SIG-M5 treated with dmso at 0.1 percent for 504 hours (cell line): ENCODE measurements at regions not wholly inside any gene's neighbourhood (a gene's known extent, or its start where the extent isn't known, plus 50 kb on each side); places are given as distances from the start of the nearest gene placed in this dataset.
A peak's percentile ranks its signal among the peaks of the same experiment; 100 is the strongest.
"Not testable (repeated sequence)": the region's sequence is repeated elsewhere in the genome, so short reads cannot be mapped to it uniquely, and the experiment has no call there.

Experiments used
- DNase-seq: peaks from one replicate; lab custom pipeline; 2025; ENCODE audit not compliant: unreplicated experiment; lab: John Stamatoyannopoulos, UW

- DNase-seq: no peak
Observed at GRCh38 chr3:5035113-5035512, 55.9 kb downstream of the BHLHE40 start.

- DNase-seq: no peak
Observed at GRCh38 chr3:5035692-5036391, 56.6 kb downstream of the BHLHE40 start.

- no peak for DNase-seq
Observed at GRCh38 chr3:5036392-5036766, 57.1 kb downstream of the BHLHE40 start.

DNA sequence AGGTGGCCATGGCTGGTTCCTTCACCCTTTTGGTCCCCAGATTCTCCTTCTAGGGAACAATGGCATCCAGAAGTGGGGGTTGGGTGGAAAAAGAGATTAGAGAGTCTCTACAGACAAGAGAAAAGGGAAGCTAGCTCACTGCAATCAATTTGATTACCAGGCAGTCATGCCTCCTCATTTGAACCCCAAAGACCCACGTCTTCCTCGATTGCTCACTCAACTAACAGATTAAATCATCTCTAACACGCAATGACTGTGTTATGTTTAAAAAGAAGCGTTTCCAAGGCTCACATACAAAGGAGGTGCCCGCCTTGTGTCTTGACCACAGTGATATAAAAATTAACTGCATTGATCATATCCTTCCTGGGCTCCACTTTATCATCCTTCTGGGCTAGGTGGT lies 57.6 kb downstream of the BHLHE40 start:
- no peak for DNase-seq

GRCh38 chr3:5039585-5039984 lies 60.3 kb downstream of the BHLHE40 start:
- DNase-seq: no peak

GRCh38 chr3:5041315-5041714 lies 62.1 kb downstream of the BHLHE40 start:
- DNase-seq: no peak

GRCh38 chr3:5045961-5046360 lies 66.7 kb downstream of the BHLHE40 start:
- no peak for DNase-seq

DNA sequence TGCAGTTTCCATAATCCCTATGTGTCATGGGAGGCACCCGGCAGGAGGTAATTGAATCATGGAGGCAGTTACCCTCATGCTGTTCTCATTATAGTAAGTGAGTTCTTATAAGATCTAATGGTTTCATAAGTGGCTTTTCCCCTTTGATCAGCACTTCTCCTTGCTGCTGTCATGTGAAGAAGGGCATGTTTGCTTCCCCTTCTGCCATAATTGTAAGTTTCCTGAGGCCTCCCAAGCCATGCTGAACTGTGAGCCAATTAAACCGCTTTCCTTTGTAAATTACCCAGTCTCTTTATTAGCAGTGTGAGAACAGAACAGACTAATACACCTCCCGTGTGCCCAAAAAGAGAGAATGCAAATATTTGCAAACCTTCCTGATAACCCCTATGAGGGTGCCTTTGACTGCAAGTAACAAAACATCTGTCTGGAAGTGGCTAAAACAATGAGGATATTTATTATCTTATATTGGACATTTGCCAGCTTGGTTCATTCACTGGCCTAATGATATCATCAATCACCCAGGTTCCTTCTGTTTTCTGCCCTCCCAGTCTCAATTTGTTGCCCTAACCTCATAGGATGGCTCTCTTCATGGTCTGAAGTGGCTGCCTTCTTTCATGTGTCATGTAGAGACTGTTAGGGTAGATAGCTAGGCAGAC lies 68.7 kb downstream of the BHLHE40 start:
- DNase-seq: no peak

DNA sequence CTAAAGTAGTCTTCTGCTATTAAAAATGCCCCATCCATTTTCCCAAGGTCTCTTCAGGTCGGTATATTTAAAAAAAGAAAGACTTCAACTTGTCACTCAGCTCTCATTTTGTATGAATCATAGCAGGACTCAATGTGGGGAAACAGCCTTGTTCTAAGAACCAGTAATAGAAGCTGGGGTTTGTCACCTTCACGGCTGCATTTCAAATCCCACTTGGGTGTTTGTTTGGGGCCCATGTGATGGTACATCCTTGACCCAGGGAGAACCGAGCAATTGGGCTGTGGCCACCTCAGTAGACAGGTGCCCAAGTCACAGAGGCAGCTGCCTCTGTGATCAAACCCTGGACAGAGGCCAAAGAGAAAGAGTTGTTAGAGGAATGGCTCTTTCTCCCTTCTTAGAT lies 70.3 kb upstream of the ARL8B start:
- no peak for DNase-seq

DNA sequence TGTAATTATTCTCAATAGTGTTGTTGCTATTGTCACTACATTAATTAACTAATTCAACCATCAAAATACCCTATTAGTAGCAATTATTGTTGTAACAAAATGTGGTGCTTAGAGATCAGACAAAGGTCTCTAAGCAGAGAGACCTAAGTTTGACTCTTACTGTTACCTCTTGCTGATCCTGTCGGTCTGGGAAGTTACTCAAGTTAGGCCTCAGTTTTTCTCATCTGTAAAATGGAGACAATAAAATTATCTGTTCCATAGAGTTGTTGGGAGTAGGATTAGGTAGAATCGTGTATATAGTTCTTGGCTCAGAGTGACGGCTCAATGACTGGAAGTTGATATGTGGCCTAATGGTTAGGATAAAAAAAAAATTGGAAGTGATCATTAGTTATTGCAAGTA lies 69.8 kb upstream of the ARL8B start:
- DNase-seq: no peak

GRCh38 chr3:5053021-5053831 lies 68.9 kb upstream of the ARL8B start:
- DNase-seq: no peak

- peak; percentile 46 for DNase-seq
Observed at GRCh38 chr3:5054098-5054497, 68.0 kb upstream of the ARL8B start.

GRCh38 chr3:5054579-5054978 lies 67.5 kb upstream of the ARL8B start:
- DNase-seq: not testable (repeated sequence)

GRCh38 chr3:5055357-5056110 lies 66.6 kb upstream of the ARL8B start:
- DNase-seq: peak; percentile 57

- no peak for DNase-seq
Observed at GRCh38 chr3:5056111-5056391, 66.0 kb upstream of the ARL8B start.

GRCh38 chr3:5057272-5057671 lies 64.8 kb upstream of the ARL8B start:
- DNase-seq: peak; percentile 39

DNA sequence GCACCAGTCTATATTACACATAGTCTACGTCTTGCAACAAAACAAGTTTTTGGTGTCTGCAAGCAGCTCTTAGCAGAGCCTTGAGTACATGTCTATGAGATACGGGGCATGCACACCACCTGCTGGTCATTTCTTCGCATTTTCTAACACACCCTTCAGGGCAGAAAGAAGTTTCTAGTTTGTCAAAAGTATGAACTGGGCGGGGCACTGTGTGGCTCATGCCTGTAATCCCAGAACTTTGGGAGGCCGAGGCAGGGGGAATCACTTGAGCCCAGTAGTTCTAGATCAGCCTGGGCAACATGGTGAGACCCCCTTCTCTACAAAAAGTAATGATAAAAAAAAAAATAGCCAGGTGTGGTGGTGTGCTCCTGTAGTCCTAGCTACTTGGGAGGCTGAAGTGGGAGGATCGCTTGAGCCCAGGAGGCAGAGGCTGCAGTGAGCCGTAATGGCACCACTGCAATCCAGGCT lies 64.2 kb upstream of the ARL8B start:
- peak; percentile 91 for DNase-seq

DNA sequence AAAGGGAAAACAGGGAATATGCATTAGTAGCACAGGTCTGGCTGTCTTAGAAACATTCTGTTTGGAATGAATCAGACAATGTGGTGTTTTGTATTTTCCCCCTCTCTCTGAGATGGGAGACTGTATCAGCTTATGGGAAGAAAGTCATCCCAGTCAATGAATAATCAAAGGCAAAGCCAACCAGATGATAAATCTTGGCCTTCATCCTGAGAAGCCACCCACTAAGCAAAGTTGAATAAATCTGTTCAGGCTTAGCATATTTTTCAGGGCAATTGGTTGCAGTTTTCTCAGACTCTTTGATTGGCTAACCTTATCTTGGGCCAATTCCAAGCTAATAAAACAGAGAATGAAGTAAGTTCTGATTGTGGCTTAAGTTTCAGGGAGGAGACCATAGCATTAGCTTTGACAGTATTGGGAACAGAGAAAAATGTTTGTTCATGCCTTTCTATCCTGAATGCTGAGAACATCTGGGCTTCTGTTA lies 63.6 kb upstream of the ARL8B start:
- no peak for DNase-seq

DNA sequence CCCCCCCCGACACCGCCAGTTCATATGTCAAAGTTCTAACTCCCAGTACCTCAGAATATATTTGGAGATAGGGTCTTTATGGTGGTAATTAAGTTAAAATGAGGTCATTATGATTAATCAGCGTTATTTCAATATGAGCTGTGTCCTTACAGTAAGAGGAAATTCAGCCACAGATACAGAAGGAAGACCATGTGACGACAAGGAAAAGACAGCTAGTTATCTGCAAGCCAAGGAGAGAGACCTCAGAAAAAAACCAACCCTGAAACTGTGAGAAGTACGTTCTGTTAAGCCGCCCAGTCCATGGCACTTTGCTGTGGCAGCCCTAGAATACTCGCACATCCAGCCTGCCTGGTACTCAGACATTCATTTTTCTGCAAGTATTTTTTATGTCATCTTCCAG lies 62.3 kb upstream of the ARL8B start:
- DNase-seq: no peak

DNA sequence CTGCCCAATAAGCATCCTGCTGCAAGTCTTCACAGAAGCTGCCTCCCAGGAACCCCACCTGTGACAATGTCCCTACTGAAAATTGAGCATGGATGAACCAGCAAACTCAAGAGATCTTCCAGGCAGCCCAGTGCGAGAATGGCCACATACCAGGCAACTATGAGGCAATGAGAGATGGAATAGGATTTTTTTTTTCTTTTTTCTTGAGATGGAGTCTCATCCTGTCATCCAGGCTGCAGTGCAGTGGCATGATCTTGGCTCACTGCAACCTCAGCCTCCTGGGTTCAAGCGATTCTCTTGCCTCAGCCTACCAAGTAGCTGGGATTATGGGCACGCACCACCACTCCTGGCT lies 60.9 kb upstream of the ARL8B start:
- no peak for DNase-seq

DNA sequence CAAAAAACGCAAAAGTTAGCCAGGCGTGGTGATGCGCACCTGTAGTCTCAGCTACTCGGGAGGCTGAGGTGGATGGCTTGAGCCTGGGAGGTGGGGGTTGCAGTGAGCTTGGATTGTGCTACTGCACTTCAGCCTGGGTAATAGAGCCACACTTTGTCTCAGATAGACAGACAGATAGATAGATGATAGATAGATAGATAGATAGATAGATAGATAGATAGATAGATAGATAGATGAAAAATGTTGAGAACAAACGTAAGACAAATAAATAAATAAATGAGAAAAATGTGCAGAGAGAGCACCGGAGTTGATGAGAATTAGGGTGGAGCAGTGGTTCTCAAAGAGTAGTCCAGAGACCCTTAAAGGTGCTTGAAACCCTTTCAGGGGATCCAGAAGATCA lies 58.4 kb upstream of the ARL8B start:
- DNase-seq: no peak
